ENCODE measurements at regions not wholly inside any gene's neighbourhood (a gene's known extent, or its start where the extent isn't known, plus 50 kb on each side); places are given as distances from the start of the nearest gene placed in this dataset.

DNA sequence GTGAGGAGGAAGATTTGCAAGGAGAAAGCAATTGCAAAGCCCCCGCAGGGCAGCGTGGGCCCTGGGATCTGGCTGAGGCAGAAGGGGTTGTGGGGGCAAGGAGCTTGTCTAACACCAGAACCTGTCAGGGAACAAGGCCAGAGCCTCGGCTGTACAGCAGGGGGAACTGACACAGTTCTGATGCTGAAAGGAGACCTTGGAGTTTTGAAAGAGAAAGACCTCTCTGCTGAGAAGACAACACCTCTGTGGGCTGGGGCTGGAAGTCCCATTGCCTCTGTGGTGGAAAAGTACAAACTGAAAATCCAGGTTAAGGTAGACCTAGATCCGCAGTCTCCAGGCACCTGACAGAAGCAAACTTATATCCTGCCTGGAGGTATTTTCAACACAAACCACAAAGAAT is 86.9 kb upstream of the CST7 start:
- Histone ChIP-seq H3K4me1 (ENCODE audit: control insufficient read depth, insufficient read depth, low read length, poor library complexity, severe bottlenecking) (no peaks in the 10 kb centered on the region), H3K27me3 (ENCODE audit: control insufficient read depth, insufficient read depth, low read length) (no peaks in the 10 kb centered on the region), H3K9me3 (ENCODE audit: control insufficient read depth in 2 of 2, low read length in 2 of 2) (peaks cover 8 to 11% of the 10 kb centered on the region in 2 experiments), H3K36me3 (ENCODE audit: control insufficient read depth, insufficient read depth, low read length) (no peaks in the 10 kb centered on the region), H3K4me3 (ENCODE audit: low read depth, low read length) (no peak overlapping the region), H3K27ac (ENCODE audit: insufficient read depth, low read length, poor library complexity, severe bottlenecking) (no peak overlapping the region)
- Mint-ChIP-seq H3K27ac (no peak overlapping the region), H3K4me3 (no peak overlapping the region), H3K9me3 (peaks cover 0 to 31% (median 9%) of the 10 kb centered on the region in 7 donors), H3K4me1 (peaks cover 0 to 5% (median 0%) of the 10 kb centered on the region in 4 donors), H3K36me3 (peaks cover 4% of the 10 kb centered on the region), H3K27me3 (peaks cover 8% of the 10 kb centered on the region)
- ATAC-seq (ENCODE audit: low read depth in 2 of 2) (no peak), DNase-seq (no peak)

DNA sequence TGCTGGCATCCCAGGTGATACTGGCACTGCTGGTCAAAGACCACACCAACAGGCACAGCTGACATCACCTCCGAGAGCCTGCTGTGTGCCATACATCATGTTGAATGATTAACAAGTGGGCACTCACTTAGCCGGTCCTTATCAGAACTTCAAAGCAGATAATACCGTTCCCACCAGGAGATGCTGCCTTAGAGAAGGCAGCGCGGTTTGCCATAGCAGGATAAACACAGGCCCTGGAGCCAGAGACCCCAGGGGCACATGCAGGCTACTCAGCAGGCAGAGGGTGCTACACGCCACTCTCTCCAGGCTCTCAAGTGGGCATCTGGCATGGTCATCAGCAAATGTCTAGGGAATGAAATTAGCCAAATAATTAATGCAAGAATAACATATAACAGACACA is 86.5 kb upstream of the CST7 start:
- no peaks in the 10 kb centered on the region for H3K27me3 ChIP-seq (ENCODE audit: control insufficient read depth, insufficient read depth, low read length)
- H3K4me1 Mint-ChIP-seq = peaks cover 0 to 5% (median 0%) of the 10 kb centered on the region in 4 donors
- H3K36me3 ChIP-seq (ENCODE audit: control insufficient read depth, insufficient read depth, low read length) = no peaks in the 10 kb centered on the region
- no peak overlapping the region for H3K27ac ChIP-seq (ENCODE audit: insufficient read depth, low read length, poor library complexity, severe bottlenecking)
- H3K9me3 Mint-ChIP-seq = peaks cover 0 to 29% (median 9%) of the 10 kb centered on the region in 7 donors
- peaks cover 4% of the 10 kb centered on the region for H3K36me3 Mint-ChIP-seq
- no peak overlapping the region for H3K4me3 ChIP-seq (ENCODE audit: low read depth, low read length)
- H3K27ac Mint-ChIP-seq = no peak overlapping the region
- H3K4me3 Mint-ChIP-seq = no peak overlapping the region
- DNase-seq = no peak
- peaks cover 8 to 11% of the 10 kb centered on the region in 2 experiments for H3K9me3 ChIP-seq (ENCODE audit: control insufficient read depth in 2 of 2, low read length in 2 of 2)
- H3K4me1 ChIP-seq (ENCODE audit: control insufficient read depth, insufficient read depth, low read length, poor library complexity, severe bottlenecking) = no peaks in the 10 kb centered on the region
- peaks cover 4% of the 10 kb centered on the region for H3K27me3 Mint-ChIP-seq
- ATAC-seq (ENCODE audit: low read depth in 2 of 2) = no peak

DNA sequence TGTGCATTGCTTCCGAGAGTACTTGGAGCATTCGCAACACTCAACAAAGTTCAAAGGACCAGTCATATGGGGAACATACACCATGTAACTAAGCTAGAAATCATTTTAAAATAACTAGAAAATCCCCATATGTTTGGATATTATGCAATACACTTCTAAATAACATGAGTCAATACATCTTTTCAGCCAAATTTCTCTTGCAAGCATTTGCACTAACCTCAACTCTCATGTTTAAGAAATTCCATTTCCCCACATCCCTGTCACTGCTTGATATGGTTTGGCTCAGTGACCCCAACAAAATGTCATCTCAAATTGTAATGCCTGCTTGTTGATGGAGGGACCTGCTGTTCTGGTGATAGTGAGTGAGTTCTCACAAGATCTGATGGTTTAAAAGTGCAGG is 85.7 kb upstream of the CST7 start:
- H3K27me3 Mint-ChIP-seq = peaks cover 4% of the 10 kb centered on the region
- H3K27me3 ChIP-seq (ENCODE audit: control insufficient read depth, insufficient read depth, low read length) = no peaks in the 10 kb centered on the region
- no peak overlapping the region for H3K27ac Mint-ChIP-seq
- H3K27ac ChIP-seq (ENCODE audit: insufficient read depth, low read length, poor library complexity, severe bottlenecking) = no peak overlapping the region
- no peaks in the 10 kb centered on the region for H3K4me1 ChIP-seq (ENCODE audit: control insufficient read depth, insufficient read depth, low read length, poor library complexity, severe bottlenecking)
- peaks cover 4% of the 10 kb centered on the region for H3K36me3 Mint-ChIP-seq
- H3K36me3 ChIP-seq (ENCODE audit: control insufficient read depth, insufficient read depth, low read length) = no peaks in the 10 kb centered on the region
- H3K4me3 Mint-ChIP-seq = peak overlapping the region in 1 of 4 donors; percentile 11
- peaks cover 8 to 11% of the 10 kb centered on the region in 2 experiments for H3K9me3 ChIP-seq (ENCODE audit: control insufficient read depth in 2 of 2, low read length in 2 of 2)
- DNase-seq = no peak
- no peak for ATAC-seq (ENCODE audit: low read depth in 2 of 2)
- H3K4me1 Mint-ChIP-seq = peaks cover 0 to 4% (median 0%) of the 10 kb centered on the region in 4 donors
- H3K9me3 Mint-ChIP-seq = peaks cover 0 to 27% (median 9%) of the 10 kb centered on the region in 7 donors
- no peak overlapping the region for H3K4me3 ChIP-seq (ENCODE audit: low read depth, low read length)

DNA sequence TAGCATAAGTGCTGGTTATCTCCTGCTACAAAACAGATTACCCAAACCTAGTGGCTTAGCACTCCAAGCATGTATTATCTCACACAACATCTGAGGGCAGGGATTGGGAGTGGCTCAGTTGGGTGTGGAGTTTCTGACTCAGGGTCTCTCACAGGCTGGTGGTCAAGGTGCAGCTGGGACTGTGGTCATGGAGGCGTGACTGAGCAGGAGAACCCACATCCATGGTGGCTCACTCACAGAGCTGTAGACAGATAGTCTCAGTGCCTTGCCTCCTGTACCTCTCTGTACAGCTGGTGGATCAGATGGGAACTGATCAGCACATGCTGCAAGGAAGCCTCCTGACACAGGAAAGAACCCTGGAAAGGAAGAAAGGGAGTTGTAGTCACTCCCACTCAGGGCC is 83.1 kb upstream of the CST7 start:
- no peaks in the 10 kb centered on the region for H3K36me3 ChIP-seq (ENCODE audit: control insufficient read depth, insufficient read depth, low read length)
- H3K9me3 ChIP-seq (ENCODE audit: control insufficient read depth in 2 of 2, low read length in 2 of 2) = peaks cover 8 to 11% of the 10 kb centered on the region in 2 experiments
- peaks cover 0 to 22% (median 9%) of the 10 kb centered on the region in 7 donors for H3K9me3 Mint-ChIP-seq
- H3K4me1 Mint-ChIP-seq = no peaks in the 10 kb centered on the region
- no peak overlapping the region for H3K4me3 Mint-ChIP-seq
- peaks cover 4% of the 10 kb centered on the region for H3K36me3 Mint-ChIP-seq
- H3K27me3 ChIP-seq (ENCODE audit: control insufficient read depth, insufficient read depth, low read length) = no peaks in the 10 kb centered on the region
- H3K27me3 Mint-ChIP-seq = no peaks in the 10 kb centered on the region
- no peak overlapping the region for H3K4me3 ChIP-seq (ENCODE audit: low read depth, low read length)
- H3K27ac Mint-ChIP-seq = no peak overlapping the region
- no peak overlapping the region for H3K27ac ChIP-seq (ENCODE audit: insufficient read depth, low read length, poor library complexity, severe bottlenecking)
- no peak for DNase-seq
- no peaks in the 10 kb centered on the region for H3K4me1 ChIP-seq (ENCODE audit: control insufficient read depth, insufficient read depth, low read length, poor library complexity, severe bottlenecking)
- no peak for ATAC-seq (ENCODE audit: low read depth in 2 of 2)

DNA sequence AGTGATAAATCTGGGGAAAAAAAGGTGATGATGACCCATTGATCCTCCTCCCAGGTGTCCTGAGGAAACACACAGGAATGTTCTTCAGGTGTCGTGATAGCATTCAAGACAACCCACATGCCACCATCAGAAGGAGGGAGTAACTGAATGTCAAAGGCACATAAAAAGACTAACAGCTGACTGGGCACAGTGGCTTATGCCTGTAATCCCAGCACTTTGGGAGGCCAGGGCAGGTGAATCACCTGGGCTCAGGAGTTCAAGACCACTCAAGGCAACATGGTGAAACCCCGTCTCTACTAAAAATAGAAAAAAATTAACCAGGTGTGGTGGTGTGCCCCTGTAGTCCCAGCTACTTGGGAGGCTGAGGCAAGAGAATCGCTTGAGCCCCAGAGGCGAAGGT is 82.3 kb upstream of the CST7 start:
- DNase-seq = no peak
- no peaks in the 10 kb centered on the region for H3K27me3 ChIP-seq (ENCODE audit: control insufficient read depth, insufficient read depth, low read length)
- Mint-ChIP-seq H3K4me1 (no peaks in the 10 kb centered on the region), H3K9me3 (peaks cover 0 to 22% (median 8%) of the 10 kb centered on the region in 7 donors), H3K4me3 (no peak overlapping the region), H3K27me3 (no peaks in the 10 kb centered on the region), H3K27ac (no peak overlapping the region), H3K36me3 (peaks cover 4% of the 10 kb centered on the region)
- no peaks in the 10 kb centered on the region for H3K36me3 ChIP-seq (ENCODE audit: control insufficient read depth, insufficient read depth, low read length)
- H3K9me3 ChIP-seq (ENCODE audit: control insufficient read depth in 2 of 2, low read length in 2 of 2) = peaks cover 8 to 11% of the 10 kb centered on the region in 2 experiments
- no peak for ATAC-seq (ENCODE audit: low read depth in 2 of 2)
- H3K4me1 ChIP-seq (ENCODE audit: control insufficient read depth, insufficient read depth, low read length, poor library complexity, severe bottlenecking) = no peaks in the 10 kb centered on the region
- no peak overlapping the region for H3K4me3 ChIP-seq (ENCODE audit: low read depth, low read length)
- H3K27ac ChIP-seq (ENCODE audit: insufficient read depth, low read length, poor library complexity, severe bottlenecking) = no peak overlapping the region

DNA sequence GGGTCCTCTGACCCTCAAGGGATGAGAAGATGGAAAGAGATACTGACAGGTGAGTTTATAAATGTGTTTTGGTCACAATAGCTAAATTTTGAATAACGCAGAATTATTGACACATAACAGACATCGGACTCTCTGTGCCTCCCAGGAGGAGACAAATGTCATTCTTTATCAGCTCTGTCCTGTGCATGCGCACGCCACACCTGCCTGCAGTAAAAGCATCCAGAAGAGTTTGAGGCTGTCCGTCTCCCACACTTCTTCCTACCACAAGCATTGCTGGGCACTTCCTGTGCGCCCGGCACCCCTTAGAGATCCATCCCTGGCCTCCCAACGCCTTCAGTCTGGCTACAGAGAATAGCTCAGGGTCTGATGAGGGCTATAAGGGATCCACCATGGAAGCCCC is 81.5 kb upstream of the CST7 start:
- no peaks in the 10 kb centered on the region for H3K4me1 ChIP-seq (ENCODE audit: control insufficient read depth, insufficient read depth, low read length, poor library complexity, severe bottlenecking)
- peaks cover 0 to 22% (median 8%) of the 10 kb centered on the region in 7 donors for H3K9me3 Mint-ChIP-seq
- H3K27me3 Mint-ChIP-seq = no peaks in the 10 kb centered on the region
- no peak overlapping the region for H3K27ac Mint-ChIP-seq
- no peak for DNase-seq
- ATAC-seq (ENCODE audit: low read depth in 2 of 2) = no peak
- H3K4me3 ChIP-seq (ENCODE audit: low read depth, low read length) = no peak overlapping the region
- no peaks in the 10 kb centered on the region for H3K27me3 ChIP-seq (ENCODE audit: control insufficient read depth, insufficient read depth, low read length)
- H3K36me3 Mint-ChIP-seq = peaks cover 4% of the 10 kb centered on the region
- no peak overlapping the region for H3K4me3 Mint-ChIP-seq
- H3K9me3 ChIP-seq (ENCODE audit: control insufficient read depth in 2 of 2, low read length in 2 of 2) = peaks cover 8 to 11% of the 10 kb centered on the region in 2 experiments
- no peaks in the 10 kb centered on the region for H3K36me3 ChIP-seq (ENCODE audit: control insufficient read depth, insufficient read depth, low read length)
- no peak overlapping the region for H3K27ac ChIP-seq (ENCODE audit: insufficient read depth, low read length, poor library complexity, severe bottlenecking)
- H3K4me1 Mint-ChIP-seq = no peaks in the 10 kb centered on the region

DNA sequence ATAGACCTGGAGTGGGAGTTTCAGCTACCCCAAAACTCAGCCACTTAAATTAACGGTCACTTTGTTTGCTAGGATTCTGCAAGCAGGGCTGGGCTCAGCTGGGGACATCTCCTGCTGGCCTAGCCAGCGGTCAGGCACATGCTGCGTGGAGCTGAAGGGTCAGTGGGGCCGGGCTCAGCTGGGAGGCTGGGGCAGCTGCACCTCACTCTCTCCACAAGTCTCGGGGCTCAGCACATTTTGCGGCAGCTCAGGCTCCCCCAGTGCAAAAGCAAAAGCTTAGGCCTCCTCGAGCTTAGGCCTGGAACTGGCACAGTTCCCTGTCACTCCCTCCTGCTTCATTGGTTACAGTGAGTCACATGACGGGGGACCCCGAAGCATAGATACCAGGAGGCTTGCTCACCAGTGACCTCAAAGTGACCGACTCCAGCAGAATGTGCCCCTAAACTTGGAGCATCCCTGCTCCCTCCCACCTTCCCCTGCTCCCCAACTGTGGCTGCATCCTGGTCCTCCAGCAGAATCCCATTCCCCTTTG is 80.6 kb upstream of the CST7 start:
- Histone ChIP-seq H3K9me3 (ENCODE audit: control insufficient read depth in 2 of 2, low read length in 2 of 2) (peaks cover 8 to 11% of the 10 kb centered on the region in 2 experiments), H3K27ac (ENCODE audit: insufficient read depth, low read length, poor library complexity, severe bottlenecking) (no peak overlapping the region), H3K27me3 (ENCODE audit: control insufficient read depth, insufficient read depth, low read length) (no peaks in the 10 kb centered on the region), H3K4me3 (ENCODE audit: low read depth, low read length) (no peak overlapping the region), H3K36me3 (ENCODE audit: control insufficient read depth, insufficient read depth, low read length) (no peaks in the 10 kb centered on the region), H3K4me1 (ENCODE audit: control insufficient read depth, insufficient read depth, low read length, poor library complexity, severe bottlenecking) (no peaks in the 10 kb centered on the region)
- no peak for DNase-seq
- H3K4me3 Mint-ChIP-seq = no peak overlapping the region
- peak overlapping the region in 1 of 3 donors; percentile 72 for H3K27ac Mint-ChIP-seq
- H3K9me3 Mint-ChIP-seq = peaks cover 0 to 22% (median 8%) of the 10 kb centered on the region in 7 donors
- no peaks in the 10 kb centered on the region for H3K4me1 Mint-ChIP-seq
- ATAC-seq (ENCODE audit: low read depth in 2 of 2) = no peak
- peaks cover 4% of the 10 kb centered on the region for H3K36me3 Mint-ChIP-seq
- no peaks in the 10 kb centered on the region for H3K27me3 Mint-ChIP-seq

DNA sequence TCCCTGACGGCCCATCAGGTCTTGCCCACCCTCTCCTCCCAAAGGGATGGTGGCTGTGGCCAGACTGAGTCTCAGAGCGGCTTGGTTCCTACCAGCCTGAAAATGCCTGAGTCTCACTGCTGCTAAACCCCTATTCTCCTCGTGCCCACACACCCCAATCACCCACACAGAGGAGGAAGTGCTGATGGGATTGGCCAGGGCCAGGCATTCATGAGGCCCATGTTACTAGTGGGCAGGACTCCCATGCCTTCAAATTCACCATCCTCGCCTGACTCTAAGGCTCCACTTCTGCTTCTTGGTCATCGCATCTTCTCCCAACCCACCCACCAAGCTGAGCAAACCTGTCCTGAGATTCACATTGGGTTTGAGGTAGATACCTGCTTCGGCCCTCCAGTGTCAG is 80.1 kb upstream of the CST7 start:
- DNase-seq = no peak
- no peak for ATAC-seq (ENCODE audit: low read depth in 2 of 2)

More for the DNA sequence above, 80.1 kb upstream of the CST7 start:
- Mint-ChIP-seq H3K4me1 (no peaks in the 10 kb centered on the region), H3K27ac (peak overlapping the region in 1 of 3 donors; percentile 72), H3K27me3 (no peaks in the 10 kb centered on the region), H3K36me3 (peaks cover 4% of the 10 kb centered on the region), H3K4me3 (no peak overlapping the region), H3K9me3 (peaks cover 0 to 19% (median 4%) of the 10 kb centered on the region in 7 donors)
- Histone ChIP-seq H3K9me3 (ENCODE audit: control insufficient read depth in 2 of 2, low read length in 2 of 2) (peaks cover 8 to 11% of the 10 kb centered on the region in 2 experiments), H3K4me1 (ENCODE audit: control insufficient read depth, insufficient read depth, low read length, poor library complexity, severe bottlenecking) (no peaks in the 10 kb centered on the region), H3K36me3 (ENCODE audit: control insufficient read depth, insufficient read depth, low read length) (no peaks in the 10 kb centered on the region), H3K27me3 (ENCODE audit: control insufficient read depth, insufficient read depth, low read length) (no peaks in the 10 kb centered on the region), H3K27ac (ENCODE audit: insufficient read depth, low read length, poor library complexity, severe bottlenecking) (no peak overlapping the region), H3K4me3 (ENCODE audit: low read depth, low read length) (no peak overlapping the region)
